ENCODE measurements at regions not wholly inside any gene's neighbourhood (a gene's known extent, or its start where the extent isn't known, plus 50 kb on each side); places are given as distances from the start of the nearest gene placed in this dataset.

DNA sequence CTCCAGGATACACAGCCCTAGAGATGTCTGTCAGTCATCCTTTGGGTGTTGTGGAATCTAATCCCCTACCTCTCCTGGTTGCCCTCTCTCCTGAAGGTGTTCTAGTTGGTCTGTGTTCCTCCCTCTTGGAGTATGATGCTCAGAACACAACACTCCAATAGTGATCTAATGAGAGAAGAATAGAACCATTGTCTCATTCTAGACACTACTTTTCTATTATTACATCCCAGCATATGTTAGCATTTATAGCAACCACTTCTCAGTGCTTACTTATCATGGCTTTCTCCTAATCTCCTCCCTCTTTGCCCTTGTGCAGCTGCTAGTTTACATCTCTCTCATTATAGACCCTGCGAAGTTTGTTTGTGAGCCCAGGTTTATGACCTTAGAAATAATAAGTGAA lies 109.0 kb downstream of the UNC5CL start:
- DNase-seq (ENCODE audit: low read depth, low spot score) (no peak), FAIRE-seq (no peak)
- dilution Hi-C loops (cut with MboI; ENCODE audit: extremely low pct_ligation_motif_present, low sequenced_read_pairs) (no loop called here), intact Hi-C loops (cut with micrococcal nuclease) (no loop called here)
- H3K27ac ChIP-seq (ENCODE audit: insufficient read depth, low read depth, low read length), result no peak overlapping the region
- ChIA-PET POLR2A (no interaction called here), CTCF (interaction anchor here (0.9 kb wide), 1 partner anchor 18 kb away, joined by 4 read pairs; no protein-coding TSS in a partner anchor)
- no peaks in the 10 kb centered on the region for H3K9me3 ChIP-seq (replicated peaks; ENCODE audit: control insufficient read depth, insufficient read depth, low read length)
- no peaks in the 10 kb centered on the region for H3K79me2 ChIP-seq (ENCODE audit: control insufficient read depth, insufficient read depth, low read length)
- no peak overlapping the region for H3K4me2 ChIP-seq (ENCODE audit: insufficient read depth, low read length)
- no TSS peak for BruUV-seq (replicated peaks)
- H3K4me1 ChIP-seq (ENCODE audit: control insufficient read depth, extremely low read depth, insufficient read depth, low read length), result peaks cover 2% of the 10 kb centered on the region
- H4K20me1 ChIP-seq (replicated peaks; ENCODE audit: control insufficient read depth, extremely low read depth, insufficient read depth, low read length), result no peaks in the 10 kb centered on the region
- H2AFZ ChIP-seq (ENCODE audit: low read depth, low read length), result no peak overlapping the region
- TF ChIP-seq POLR2A (IDR thresholded peaks at IDR 0.05; ENCODE audit: low read depth, low read length), result no peak
- no peak for TF ChIP-seq EZH2 (IDR thresholded peaks at IDR 0.05; ENCODE audit: borderline replicate concordance, low read depth, low read length, severe bottlenecking)
- TF ChIP-seq GATA2 (IDR thresholded peaks at IDR 0.05; ENCODE audit: insufficient read depth, insufficient read length, low read depth, low read length), result no peak
- no peak for TF ChIP-seq FOS (IDR thresholded peaks at IDR 0.05; ENCODE audit: borderline replicate concordance, insufficient read depth, low read length)
- TF ChIP-seq MYC (IDR thresholded peaks at IDR 0.05; ENCODE audit: low read depth, low read length), result no peak
- no peak overlapping the region for H3K9ac ChIP-seq (replicated peaks; ENCODE audit: extremely low read depth, insufficient read depth, low read length)
- H3K27me3 ChIP-seq (ENCODE audit: control insufficient read depth in 2 of 2, insufficient read depth in 2 of 2, low read length in 2 of 2), result no peaks in the 10 kb centered on the region
- H3K4me3 ChIP-seq (replicated peaks in 1 of 3; ENCODE audit: insufficient read depth in 1 of 3, low read depth in 1 of 3, low read length in 3 of 3), result no peak overlapping the region
- H3K36me3 ChIP-seq (ENCODE audit: control insufficient read depth in 2 of 2, extremely low read depth in 1 of 2, insufficient read depth in 2 of 2, low read length in 2 of 2), result no peaks in the 10 kb centered on the region
- no peaks in the 10 kb centered on the region for H3K9me1 ChIP-seq (replicated peaks; ENCODE audit: control insufficient read depth, extremely low read depth, insufficient read depth, low read length)

DNA sequence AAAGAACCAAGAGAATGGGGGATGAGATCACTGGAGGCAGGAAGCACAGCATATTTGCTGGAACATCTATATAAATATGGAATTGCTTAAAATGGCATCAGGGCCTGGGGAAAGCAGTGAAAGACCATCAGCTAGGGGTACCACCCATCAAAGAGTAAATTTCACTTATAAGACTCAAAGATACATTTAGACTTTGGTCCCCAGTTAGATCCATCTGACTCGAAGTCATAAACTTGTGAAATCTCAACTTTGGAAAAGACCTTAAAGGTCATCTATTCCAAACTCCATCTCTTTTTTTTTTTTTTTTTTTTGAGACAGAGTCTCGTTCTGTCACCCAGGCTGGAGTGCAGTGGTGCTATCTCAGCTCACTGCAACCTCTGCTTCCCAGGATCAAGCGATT lies 109.8 kb downstream of the UNC5CL start:
- TF ChIP-seq EZH2 (IDR thresholded peaks at IDR 0.05; ENCODE audit: borderline replicate concordance, low read depth, low read length, severe bottlenecking), result no peak
- no peak for TF ChIP-seq MYC (IDR thresholded peaks at IDR 0.05; ENCODE audit: low read depth, low read length)
- TF ChIP-seq POLR2A (IDR thresholded peaks at IDR 0.05; ENCODE audit: low read depth, low read length), result no peak
- TF ChIP-seq, protein P1, sequence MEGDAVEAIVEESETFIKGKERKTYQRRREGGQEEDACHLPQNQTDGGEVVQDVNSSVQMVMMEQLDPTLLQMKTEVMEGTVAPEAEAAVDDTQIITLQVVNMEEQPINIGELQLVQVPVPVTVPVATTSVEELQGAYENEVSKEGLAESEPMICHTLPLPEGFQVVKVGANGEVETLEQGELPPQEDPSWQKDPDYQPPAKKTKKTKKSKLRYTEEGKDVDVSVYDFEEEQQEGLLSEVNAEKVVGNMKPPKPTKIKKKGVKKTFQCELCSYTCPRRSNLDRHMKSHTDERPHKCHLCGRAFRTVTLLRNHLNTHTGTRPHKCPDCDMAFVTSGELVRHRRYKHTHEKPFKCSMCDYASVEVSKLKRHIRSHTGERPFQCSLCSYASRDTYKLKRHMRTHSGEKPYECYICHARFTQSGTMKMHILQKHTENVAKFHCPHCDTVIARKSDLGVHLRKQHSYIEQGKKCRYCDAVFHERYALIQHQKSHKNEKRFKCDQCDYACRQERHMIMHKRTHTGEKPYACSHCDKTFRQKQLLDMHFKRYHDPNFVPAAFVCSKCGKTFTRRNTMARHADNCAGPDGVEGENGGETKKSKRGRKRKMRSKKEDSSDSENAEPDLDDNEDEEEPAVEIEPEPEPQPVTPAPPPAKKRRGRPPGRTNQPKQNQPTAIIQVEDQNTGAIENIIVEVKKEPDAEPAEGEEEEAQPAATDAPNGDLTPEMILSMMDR (IDR thresholded peaks at IDR 0.05; ENCODE audit: extremely low read depth in 1 of 2, insufficient read depth in 1 of 2, low read depth in 1 of 2, low read length in 2 of 2), result no peak
- TF ChIP-seq POLR2AphosphoS5 (IDR thresholded peaks at IDR 0.05; ENCODE audit: insufficient read depth, low read depth, low read length), result no peak
- no peak for TF ChIP-seq FOS (IDR thresholded peaks at IDR 0.05; ENCODE audit: borderline replicate concordance, insufficient read depth, low read length)
- TF ChIP-seq, protein P2, sequence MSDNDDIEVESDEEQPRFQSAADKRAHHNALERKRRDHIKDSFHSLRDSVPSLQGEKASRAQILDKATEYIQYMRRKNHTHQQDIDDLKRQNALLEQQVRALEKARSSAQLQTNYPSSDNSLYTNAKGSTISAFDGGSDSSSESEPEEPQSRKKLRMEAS (IDR thresholded peaks at IDR 0.05; ENCODE audit: insufficient read depth, insufficient read length), result no peak
- TF ChIP-seq JUN (IDR thresholded peaks at IDR 0.05; ENCODE audit: borderline replicate concordance, insufficient read depth, insufficient read length, low read depth), result no peak
- no peak for TF ChIP-seq GATA2 (IDR thresholded peaks at IDR 0.05; ENCODE audit: insufficient read depth, insufficient read length, low read depth, low read length)
- FAIRE-seq (no peak), DNase-seq (ENCODE audit: low read depth, low spot score) (no peak)
- Histone ChIP-seq H3K79me2 (ENCODE audit: control insufficient read depth, insufficient read depth, low read length) (no peaks in the 10 kb centered on the region), H2AFZ (ENCODE audit: low read depth, low read length) (no peak overlapping the region), H3K4me1 (ENCODE audit: control insufficient read depth, extremely low read depth, insufficient read depth, low read length) (peaks cover 2% of the 10 kb centered on the region), H3K9me3 (replicated peaks; ENCODE audit: control insufficient read depth, insufficient read depth, low read length) (no peaks in the 10 kb centered on the region), H3K27me3 (ENCODE audit: control insufficient read depth in 2 of 2, insufficient read depth in 2 of 2, low read length in 2 of 2) (peaks cover 0 to 3% of the 10 kb centered on the region in 2 experiments), H3K4me3 (replicated peaks in 1 of 3; ENCODE audit: insufficient read depth in 1 of 3, low read depth in 1 of 3, low read length in 3 of 3) (no peak overlapping the region), H4K20me1 (replicated peaks; ENCODE audit: control insufficient read depth, extremely low read depth, insufficient read depth, low read length) (no peaks in the 10 kb centered on the region), H3K27ac (ENCODE audit: insufficient read depth, low read depth, low read length) (no peak overlapping the region), H3K9ac (replicated peaks; ENCODE audit: extremely low read depth, insufficient read depth, low read length) (no peak overlapping the region), H3K4me2 (ENCODE audit: insufficient read depth, low read length) (no peak overlapping the region), H3K36me3 (ENCODE audit: control insufficient read depth in 2 of 2, extremely low read depth in 1 of 2, insufficient read depth in 2 of 2, low read length in 2 of 2) (no peaks in the 10 kb centered on the region), H3K9me1 (replicated peaks; ENCODE audit: control insufficient read depth, extremely low read depth, insufficient read depth, low read length) (no peaks in the 10 kb centered on the region)
- dilution Hi-C loops (cut with MboI; ENCODE audit: extremely low pct_ligation_motif_present, low sequenced_read_pairs), result no loop called here
- ChIA-PET POLR2A (no interaction called here), CTCF (interaction anchor here (1.5 kb wide), 1 partner anchor 69 kb away, joined by 6 read pairs; no protein-coding TSS in a partner anchor)
- intact Hi-C loops (cut with micrococcal nuclease), result no loop called here
- no TSS peak for BruUV-seq (replicated peaks)
